RWPE1 (cell line): ENCODE measurements at regions not wholly inside any gene's neighbourhood (a gene's known extent, or its start where the extent isn't known, plus 50 kb on each side); places are given as distances from the start of the nearest gene placed in this dataset.

Experiments
- CTCF ChIA-PET: fragments of 350-600 bp; sonication (Branson Sonifier 250); formaldehyde crosslinking; extraction: SDS; loops from one replicate; lab custom pipeline; 2021; lab: Yijun Ruan, JAX
- POLR2A ChIA-PET: fragments of 400-600 bp; formaldehyde crosslinking; extraction: SDS; loops from one replicate; lab custom pipeline; 2020; ENCODE audit warnings: antibody characterized with exemption; ENCODE audit not compliant: low non-redundant PET; lab: Yijun Ruan, JAX
- DNase-seq: peaks from one replicate; pipeline ENCODE4 v3.0.0; 2012; ENCODE audit warnings: low spot score
- H3K27ac ChIP-seq: fragments of 450-650 bp; 2 replicates; pipeline ENCODE4 v1.5.1; 2017
- TF ChIP-seq, protein P1 (sequence below): fragments of 450-650 bp; conservative IDR thresholded peaks from 2 replicates; pipeline ENCODE4 v1.5.1; 2017; ENCODE audit warnings: low read depth, mild to moderate bottlenecking

DNA sequence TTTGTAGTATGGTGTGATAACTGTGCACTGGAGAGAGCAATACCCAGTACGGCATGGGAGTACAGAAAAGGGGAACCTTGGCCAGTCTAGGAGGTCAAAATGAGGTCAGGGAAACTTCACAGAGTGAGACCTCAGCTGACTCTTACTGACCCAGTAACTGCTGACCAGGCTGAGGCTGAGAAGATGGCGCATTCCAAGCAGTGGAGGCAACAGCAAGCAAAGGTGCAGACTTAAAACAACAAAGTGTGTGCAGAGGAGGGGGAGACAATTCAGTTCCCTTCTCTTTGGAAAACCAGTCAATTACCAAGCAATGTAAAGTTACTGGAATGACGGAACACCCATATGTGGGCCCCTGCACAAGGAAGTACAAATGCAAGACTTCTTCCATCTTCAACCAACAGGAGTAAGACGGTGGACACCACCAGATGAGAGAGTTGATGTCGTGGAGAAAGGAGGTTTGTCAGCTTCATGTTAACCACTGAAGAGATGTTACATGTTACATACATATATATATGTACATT lies 54.6 kb upstream of the PRDX6 start:
- POLR2A ChIA-PET = no interaction called here
- TF ChIP-seq, protein P1, sequence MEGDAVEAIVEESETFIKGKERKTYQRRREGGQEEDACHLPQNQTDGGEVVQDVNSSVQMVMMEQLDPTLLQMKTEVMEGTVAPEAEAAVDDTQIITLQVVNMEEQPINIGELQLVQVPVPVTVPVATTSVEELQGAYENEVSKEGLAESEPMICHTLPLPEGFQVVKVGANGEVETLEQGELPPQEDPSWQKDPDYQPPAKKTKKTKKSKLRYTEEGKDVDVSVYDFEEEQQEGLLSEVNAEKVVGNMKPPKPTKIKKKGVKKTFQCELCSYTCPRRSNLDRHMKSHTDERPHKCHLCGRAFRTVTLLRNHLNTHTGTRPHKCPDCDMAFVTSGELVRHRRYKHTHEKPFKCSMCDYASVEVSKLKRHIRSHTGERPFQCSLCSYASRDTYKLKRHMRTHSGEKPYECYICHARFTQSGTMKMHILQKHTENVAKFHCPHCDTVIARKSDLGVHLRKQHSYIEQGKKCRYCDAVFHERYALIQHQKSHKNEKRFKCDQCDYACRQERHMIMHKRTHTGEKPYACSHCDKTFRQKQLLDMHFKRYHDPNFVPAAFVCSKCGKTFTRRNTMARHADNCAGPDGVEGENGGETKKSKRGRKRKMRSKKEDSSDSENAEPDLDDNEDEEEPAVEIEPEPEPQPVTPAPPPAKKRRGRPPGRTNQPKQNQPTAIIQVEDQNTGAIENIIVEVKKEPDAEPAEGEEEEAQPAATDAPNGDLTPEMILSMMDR = no peak
- DNase-seq = no peak
- no peak overlapping the region for H3K27ac ChIP-seq
- CTCF ChIA-PET = interaction anchor here (1.6 kb wide), 1 partner anchor 9 kb away, joined by 4 read pairs; no protein-coding TSS in a partner anchor

DNA sequence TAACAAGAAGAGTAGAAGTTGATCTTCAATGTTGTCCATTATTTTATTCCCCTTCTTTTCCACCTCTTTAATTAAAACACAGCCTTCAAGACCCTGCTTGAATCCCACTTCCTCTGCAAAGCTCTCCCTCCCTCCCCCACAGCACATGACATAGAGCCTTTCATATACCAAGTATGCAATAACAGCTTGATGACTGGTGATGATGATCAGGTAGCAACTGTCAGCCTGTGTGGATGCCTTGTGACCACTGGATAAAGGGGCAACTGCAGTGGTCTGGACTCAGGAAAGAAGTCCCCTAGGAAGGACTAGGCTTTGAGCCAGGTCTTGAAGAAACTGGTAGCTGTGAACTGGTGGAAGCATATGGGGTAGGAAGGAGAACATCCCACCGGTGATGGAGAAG lies 53.8 kb upstream of the PRDX6 start:
- no peak for DNase-seq
- no peak overlapping the region for H3K27ac ChIP-seq
- TF ChIP-seq, protein P1 = no peak
- POLR2A ChIA-PET = no interaction called here
- CTCF ChIA-PET = interaction anchor here (1.6 kb wide), 1 partner anchor 8 kb away, joined by 4 read pairs; no protein-coding TSS in a partner anchor

DNA sequence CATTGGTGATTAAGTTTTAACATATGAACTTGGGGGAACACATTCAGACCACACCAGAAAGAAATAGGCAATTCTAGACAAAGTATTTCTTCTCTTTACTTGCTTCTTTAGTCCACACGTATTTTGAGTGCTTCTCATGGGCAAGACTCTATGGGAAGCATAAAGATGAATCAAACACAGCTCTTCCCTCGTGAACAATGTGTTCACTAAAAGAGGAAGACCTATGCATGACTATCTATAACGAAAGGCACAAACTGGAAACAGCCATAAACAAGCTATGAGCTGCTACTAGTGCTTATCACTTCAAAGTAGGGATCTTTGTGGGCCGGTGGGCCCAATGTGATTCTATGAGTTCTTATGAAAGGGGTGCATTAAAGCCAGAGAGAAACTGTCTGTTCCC lies 53.0 kb upstream of the PRDX6 start:
- CTCF ChIA-PET = no interaction called here
- no peak for DNase-seq
- no peak overlapping the region for H3K27ac ChIP-seq
- POLR2A ChIA-PET = no interaction called here
- TF ChIP-seq, protein P1 = no peak

DNA sequence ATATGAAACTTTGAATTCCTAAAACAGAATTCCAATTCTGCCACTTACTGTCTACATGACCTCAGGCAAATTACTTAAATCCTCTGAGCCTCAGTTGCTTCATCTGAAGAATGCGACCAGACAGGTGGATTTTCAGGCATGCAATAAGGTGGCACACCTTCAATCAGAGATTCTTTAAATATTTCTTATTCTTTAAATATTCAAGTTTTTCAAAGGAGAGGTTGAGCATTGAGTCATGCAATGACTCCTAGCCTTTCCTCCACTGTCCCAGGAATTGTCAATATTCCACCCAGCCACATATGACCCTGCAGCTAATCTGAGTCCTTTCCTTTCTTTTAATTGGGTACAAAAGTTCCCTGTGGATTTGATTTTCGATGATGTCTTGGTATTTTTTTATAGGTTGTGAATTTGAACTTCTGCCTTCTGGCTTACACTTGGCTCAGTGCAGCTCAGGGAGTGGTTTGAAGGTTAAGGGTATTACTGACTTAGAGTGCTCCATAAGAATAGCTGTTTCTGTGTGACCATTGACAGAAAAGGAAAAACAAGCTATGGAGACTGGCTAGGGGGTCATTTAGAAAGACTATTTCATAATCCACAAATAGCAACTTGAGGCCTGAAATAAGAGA lies 52.2 kb upstream of the PRDX6 start:
- TF ChIP-seq, protein P1 = no peak
- peak; percentile 65 for DNase-seq
- ChIA-PET POLR2A (no interaction called here), CTCF (interaction anchor here (0.6 kb wide), 1 partner anchor 819 kb away, joined by 3 read pairs; no protein-coding TSS in a partner anchor)
- no peak overlapping the region for H3K27ac ChIP-seq

DNA sequence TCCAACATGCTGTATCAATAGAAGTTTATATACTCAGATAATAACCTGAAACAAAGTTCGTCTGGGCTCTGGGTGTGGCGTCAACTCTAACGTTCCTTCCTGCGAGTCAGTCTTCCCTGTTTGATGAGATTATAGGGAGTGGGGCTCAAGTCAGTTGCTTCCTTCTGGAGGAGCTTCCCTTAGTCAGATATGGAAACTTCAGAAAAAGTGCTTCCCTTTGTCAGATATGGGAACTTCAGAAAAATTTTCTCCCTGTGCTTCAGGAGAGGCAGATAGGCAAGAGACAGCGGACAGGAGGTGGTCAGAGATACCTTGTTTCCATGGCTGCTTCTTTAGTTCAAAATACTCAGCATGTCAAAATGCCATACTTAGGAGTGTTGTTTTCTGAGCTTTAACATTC lies 51.1 kb upstream of the PRDX6 start:
- H3K27ac ChIP-seq = no peak overlapping the region
- POLR2A ChIA-PET = no interaction called here
- CTCF ChIA-PET = no interaction called here
- no peak for DNase-seq
- TF ChIP-seq, protein P1 = no peak

DNA sequence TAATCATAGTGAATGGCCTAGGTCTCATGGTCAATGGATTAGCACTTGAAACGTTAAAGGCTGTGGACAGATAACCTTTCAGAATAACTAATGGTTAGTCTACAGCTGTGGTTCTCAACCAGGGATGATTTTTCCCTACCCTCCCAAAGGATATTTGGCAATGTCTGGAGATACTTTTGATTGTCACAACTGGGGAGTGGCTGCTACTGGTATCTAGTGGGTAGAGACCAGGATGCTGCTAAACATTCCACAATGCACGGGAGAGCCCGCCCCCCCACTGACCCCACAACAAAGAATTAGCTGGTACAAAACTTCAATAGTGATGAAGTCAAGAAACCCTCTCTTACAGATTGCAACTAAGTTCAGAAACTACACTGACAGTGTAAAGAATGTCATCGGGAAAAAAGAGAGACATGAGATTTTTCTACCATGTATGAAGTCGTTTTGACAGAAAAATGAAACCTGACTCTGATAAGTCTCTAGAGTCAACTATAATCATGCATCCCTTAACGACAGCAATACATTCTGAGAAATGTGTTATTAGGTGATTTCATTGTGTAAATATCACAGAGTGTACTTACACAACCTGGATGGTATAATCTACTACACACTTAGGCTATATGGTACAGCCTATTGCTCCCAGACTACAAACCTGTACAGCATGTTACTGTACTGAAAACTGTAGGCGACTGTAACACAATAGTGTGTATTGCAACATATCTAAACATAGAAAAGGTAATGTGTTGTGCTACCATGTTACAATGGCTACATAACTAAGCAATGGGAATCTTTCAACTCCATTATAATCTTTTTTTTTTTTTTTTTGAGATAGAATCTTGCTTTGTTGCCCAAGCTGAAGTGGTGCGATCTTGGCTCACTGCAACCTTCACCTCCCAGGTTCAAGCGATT lies 49.7 kb upstream of the PRDX6 start:
- TF ChIP-seq, protein P1 = no peak

More for the DNA sequence above, 49.7 kb upstream of the PRDX6 start:
- ChIA-PET CTCF (interaction anchor here (0.7 kb wide), 1 partner anchor 400 kb away, joined by 5 read pairs; no protein-coding TSS in a partner anchor), POLR2A (no interaction called here)
- no peak overlapping the region for H3K27ac ChIP-seq
- DNase-seq = no peak
